CD14-positive monocyte (primary cell): ENCODE measurements at regions not wholly inside any gene's neighbourhood (a gene's known extent, or its start where the extent isn't known, plus 50 kb on each side); places are given as distances from the start of the nearest gene placed in this dataset.

Experiments
- DNase-seq, 3 donors: peaks; one replicate each; pipeline ENCODE4 v3.0.0-alpha.2; 2011 to 2022
- H2AFZ ChIP-seq: 2 replicates; pipeline ENCODE4 v1.6.0; 2012; ENCODE audit warnings: mild to moderate bottlenecking, low read depth, low read length, inconsistent platforms; ENCODE audit not compliant: insufficient read depth, poor library complexity, severe bottlenecking
- H3K27ac ChIP-seq, 2 donors: 1 replicate in 1 of 2; 2 replicates in 1 of 2; pipeline ENCODE4 v1.5.1; 2012 to 2013; ENCODE audit warnings: low read length in 2 of 2, control low read depth in 1 of 2, inconsistent platforms in 1 of 2, low read depth in 1 of 2, mild to moderate bottlenecking in 1 of 2
- H3K27me3 ChIP-seq, 2 donors: one replicate each; pipeline versions ENCODE4 v1.6.0 to v1.6.1; 2011 to 2013; ENCODE audit warnings: low read length in 2 of 2; ENCODE audit not compliant: control insufficient read depth in 2 of 2, insufficient read depth in 2 of 2
- H3K36me3 ChIP-seq, 2 donors: replicated peaks in 1 of 2; 1 replicate in 1 of 2; 2 replicates in 1 of 2; pipeline versions ENCODE4 v1.5.1 to v1.6.1; 2012 to 2013; ENCODE audit warnings: low read length in 2 of 2, control low read depth in 1 of 2, inconsistent platforms in 1 of 2, mild to moderate bottlenecking in 1 of 2; ENCODE audit not compliant: insufficient read depth in 2 of 2, control insufficient read depth in 1 of 2
- H3K4me1 ChIP-seq, 2 donors: 1 replicate in 1 of 2; 2 replicates in 1 of 2; pipeline versions ENCODE4 v1.5.1 to v1.6.1; 2012 to 2013; ENCODE audit warnings: low read length in 2 of 2, control low read depth in 1 of 2, inconsistent platforms in 1 of 2, mild to moderate bottlenecking in 1 of 2, moderate library complexity in 1 of 2; ENCODE audit not compliant: insufficient read depth in 2 of 2, control insufficient read depth in 1 of 2
- H3K4me2 ChIP-seq: replicated peaks from 2 replicates; pipeline ENCODE3; 2012; ENCODE audit warnings: low read length, moderate library complexity, mild to moderate bottlenecking; ENCODE audit not compliant: poor library complexity, severe bottlenecking; ENCODE audit errors: extremely low read depth
- H3K4me3 ChIP-seq, 3 experiments: fragments of 200-600 bp in 1 of 3; sonication (generic) in 1 of 3; replicated peaks in 1 of 3; 1 replicate in 2 of 3; 2 replicates in 1 of 3; pipeline ENCODE4 v1.5.1; 2011 to 2013; ENCODE audit warnings: low read length in 3 of 3, mild to moderate bottlenecking in 3 of 3, control low read depth in 2 of 3, low read depth in 2 of 3, inconsistent platforms in 1 of 3, moderate library complexity in 1 of 3
- H3K79me2 ChIP-seq: 2 replicates; pipeline ENCODE4 v1.6.0; 2012; ENCODE audit warnings: mild to moderate bottlenecking, control low read depth, inconsistent platforms, low read length, moderate library complexity; ENCODE audit not compliant: insufficient read depth
- H3K9ac ChIP-seq: 2 replicates; pipeline ENCODE4 v1.6.0; 2017; ENCODE audit warnings: low read length, mild to moderate bottlenecking; ENCODE audit not compliant: insufficient read depth, poor library complexity, severe bottlenecking
- H3K9me3 ChIP-seq, 2 donors: replicated peaks in 1 of 2; 1 replicate in 1 of 2; 2 replicates in 1 of 2; pipeline versions ENCODE4 v1.5.1 to v1.6.1; 2012 to 2013; ENCODE audit warnings: low read length in 2 of 2, control low read depth in 1 of 2; ENCODE audit not compliant: control insufficient read depth in 1 of 2, insufficient read depth in 1 of 2
- H4K20me1 ChIP-seq: 2 replicates; pipeline ENCODE4 v1.6.0; 2012; ENCODE audit warnings: mild to moderate bottlenecking, low read length, control low read depth, moderate library complexity; ENCODE audit not compliant: insufficient read depth
- H3K27ac Mint-ChIP-seq, 7 donors: one replicate each; pipeline ENCODE4 v1.8.0; 2020; ENCODE audit warnings: mild to moderate bottlenecking in 7 of 7, mixed read lengths in 7 of 7, moderate library complexity in 6 of 7, inconsistent platforms in 2 of 7
- H3K27me3 Mint-ChIP-seq, 3 donors: one replicate each; pipeline ENCODE4 v1.8.0; 2021 to 2022; ENCODE audit warnings: low read depth in 3 of 3, mild to moderate bottlenecking in 3 of 3, mixed read lengths in 3 of 3, moderate library complexity in 3 of 3, inconsistent platforms in 1 of 3
- H3K36me3 Mint-ChIP-seq, 2 donors: one replicate each; pipeline ENCODE4 v1.8.0; 2020; ENCODE audit warnings: mixed read lengths in 2 of 2, inconsistent platforms in 1 of 2, mild to moderate bottlenecking in 1 of 2
- H3K4me1 Mint-ChIP-seq: one replicate; pipeline ENCODE4 v1.8.0; 2020; ENCODE audit warnings: mild to moderate bottlenecking, mixed read lengths
- H3K4me3 Mint-ChIP-seq, 2 donors: one replicate each; pipeline ENCODE4 v1.8.0; 2020; ENCODE audit warnings: mild to moderate bottlenecking in 2 of 2, mixed read lengths in 2 of 2, moderate library complexity in 1 of 2
- H3K9me3 Mint-ChIP-seq, 7 donors: one replicate each; pipeline ENCODE4 v1.8.0; 2020 to 2022; ENCODE audit warnings: mixed read lengths in 7 of 7, mild to moderate bottlenecking in 6 of 7, moderate library complexity in 6 of 7, inconsistent platforms in 2 of 7
- WGBS: methylation state at CpG from one replicate; pipeline ENCODE4 v1.1.5; 2013; ENCODE audit warnings: missing lambda C conversion rate; ENCODE audit not compliant: insufficient coverage; 5-methylcytosine and 5-hydroxymethylcytosine counted together
- intact Hi-C, 2 donors: fragments of 100-400 bp; cut with micrococcal nuclease; formaldehyde crosslinking; loops; one replicate each; pipeline versions ENCODE4 v1.15.0 to v1.15.1; 2023
- TF ChIP-seq, protein P1 (sequence below): fragments of 200-600 bp; IDR thresholded peaks from one replicate; pipeline ENCODE4 v1.8.0; 2022; ENCODE audit warnings: antibody characterized with exemption, mild to moderate bottlenecking

DNA sequence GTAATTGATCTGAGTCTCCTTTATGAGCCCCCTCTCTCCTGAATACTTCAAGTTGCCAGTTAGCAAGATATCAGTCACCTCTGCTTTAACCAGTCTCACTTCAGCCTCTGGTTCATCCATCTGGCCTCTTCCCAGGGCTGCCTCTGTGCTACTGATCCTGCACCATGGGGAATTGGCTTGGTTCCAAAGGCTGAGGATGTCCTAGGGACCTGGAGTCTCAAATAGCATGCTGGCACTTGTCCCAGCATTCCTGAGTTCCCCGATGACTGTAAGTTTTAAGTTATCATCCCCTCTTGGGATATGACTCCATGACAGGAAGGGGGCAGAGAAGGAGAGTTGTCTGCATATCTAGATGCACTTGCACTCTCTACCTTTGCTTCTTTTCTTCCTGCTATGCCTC, 252.0 kb downstream of the PTBP2 start:
- Mint-ChIP-seq H3K4me1 (no peaks in the 10 kb centered on the region), H3K9me3 (peaks cover 0 to 2% (median 2%) of the 10 kb centered on the region in 7 donors), H3K27ac (no peak overlapping the region), H3K36me3 (no peaks in the 10 kb centered on the region), H3K27me3 (peaks cover 5 to 8% (median 5%) of the 10 kb centered on the region in 3 donors), H3K4me3 (no peak overlapping the region)
- DNase-seq = no peak
- Histone ChIP-seq H3K79me2 (no peaks in the 10 kb centered on the region), H3K4me1 (no peaks in the 10 kb centered on the region), H4K20me1 (no peaks in the 10 kb centered on the region), H3K4me2 (no peak overlapping the region), H3K36me3 (no peaks in the 10 kb centered on the region), H3K27ac (no peak overlapping the region), H3K27me3 (no peaks in the 10 kb centered on the region), H3K9me3 (no peaks in the 10 kb centered on the region), H3K9ac (no peak overlapping the region), H2AFZ (no peak overlapping the region), H3K4me3 (no peak overlapping the region)
- no CpG with 5 or more reads among the region's 1 CpG for WGBS
- TF ChIP-seq, protein P1, sequence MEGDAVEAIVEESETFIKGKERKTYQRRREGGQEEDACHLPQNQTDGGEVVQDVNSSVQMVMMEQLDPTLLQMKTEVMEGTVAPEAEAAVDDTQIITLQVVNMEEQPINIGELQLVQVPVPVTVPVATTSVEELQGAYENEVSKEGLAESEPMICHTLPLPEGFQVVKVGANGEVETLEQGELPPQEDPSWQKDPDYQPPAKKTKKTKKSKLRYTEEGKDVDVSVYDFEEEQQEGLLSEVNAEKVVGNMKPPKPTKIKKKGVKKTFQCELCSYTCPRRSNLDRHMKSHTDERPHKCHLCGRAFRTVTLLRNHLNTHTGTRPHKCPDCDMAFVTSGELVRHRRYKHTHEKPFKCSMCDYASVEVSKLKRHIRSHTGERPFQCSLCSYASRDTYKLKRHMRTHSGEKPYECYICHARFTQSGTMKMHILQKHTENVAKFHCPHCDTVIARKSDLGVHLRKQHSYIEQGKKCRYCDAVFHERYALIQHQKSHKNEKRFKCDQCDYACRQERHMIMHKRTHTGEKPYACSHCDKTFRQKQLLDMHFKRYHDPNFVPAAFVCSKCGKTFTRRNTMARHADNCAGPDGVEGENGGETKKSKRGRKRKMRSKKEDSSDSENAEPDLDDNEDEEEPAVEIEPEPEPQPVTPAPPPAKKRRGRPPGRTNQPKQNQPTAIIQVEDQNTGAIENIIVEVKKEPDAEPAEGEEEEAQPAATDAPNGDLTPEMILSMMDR = no peak
- intact Hi-C loops = no loop called here

DNA sequence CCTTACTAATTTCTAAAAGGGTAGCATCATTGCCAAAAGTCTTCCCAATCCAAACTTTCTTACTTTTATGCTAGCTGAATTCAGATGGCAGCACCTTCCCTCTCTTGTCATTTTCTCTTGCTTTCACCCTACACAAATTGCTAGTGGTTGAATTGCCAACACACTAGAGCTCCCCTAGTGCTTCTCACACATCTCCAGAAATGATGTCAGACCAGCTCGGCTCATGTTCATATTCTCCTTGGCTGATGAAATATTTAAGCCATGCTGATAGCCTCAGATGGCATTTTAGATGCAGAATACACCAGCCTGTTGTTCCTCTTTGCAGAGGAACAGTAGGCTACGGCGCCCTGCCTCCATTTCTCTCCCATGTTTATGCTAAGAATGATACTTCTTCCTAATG, 256.9 kb downstream of the PTBP2 start:
- Mint-ChIP-seq H3K4me3 (no peak overlapping the region), H3K4me1 (no peaks in the 10 kb centered on the region), H3K27me3 (peaks cover 0 to 2% (median 0%) of the 10 kb centered on the region in 3 donors), H3K36me3 (no peaks in the 10 kb centered on the region), H3K27ac (no peak overlapping the region), H3K9me3 (peaks cover 0 to 4% (median 2%) of the 10 kb centered on the region in 7 donors)
- Histone ChIP-seq H3K79me2 (no peaks in the 10 kb centered on the region), H3K9ac (no peak overlapping the region), H3K4me2 (no peak overlapping the region), H3K4me3 (no peak overlapping the region), H4K20me1 (no peaks in the 10 kb centered on the region), H3K36me3 (no peaks in the 10 kb centered on the region), H3K9me3 (no peaks in the 10 kb centered on the region), H2AFZ (no peak overlapping the region), H3K27ac (no peak overlapping the region), H3K27me3 (no peaks in the 10 kb centered on the region), H3K4me1 (no peaks in the 10 kb centered on the region)
- no peak for DNase-seq
- TF ChIP-seq, protein P1 = no peak
- intact Hi-C loops = no loop called here
- 90% methylated on average over 1 of the region's 3 CpGs for WGBS
